Type B pancreatic cell (in vitro differentiated cells): ENCODE measurements at regions not wholly inside any gene's neighbourhood (a gene's known extent, or its start where the extent isn't known, plus 50 kb on each side); places are given as distances from the start of the nearest gene placed in this dataset.

ENCODE experiments used
- DNase-seq: peaks from one replicate; pipeline ENCODE4 v3.0.0; 2021; ENCODE audit warnings: mixed read lengths; ENCODE audit not compliant: unreplicated experiment; ENCODE audit errors: extremely low spot score
- H3K27ac Mint-ChIP-seq: 2 replicates; pipeline ENCODE4 v1.8.0; 2021; ENCODE audit warnings: mild to moderate bottlenecking, mixed read lengths
- H3K27me3 Mint-ChIP-seq: 2 replicates; pipeline ENCODE4 v1.8.0; 2021; ENCODE audit warnings: mixed read lengths
- H3K36me3 Mint-ChIP-seq: 2 replicates; pipeline ENCODE4 v1.8.0; 2021; ENCODE audit warnings: mixed read lengths
- H3K4me1 Mint-ChIP-seq: one replicate; pipeline ENCODE4 v1.8.0; 2021; ENCODE audit warnings: mixed read lengths; ENCODE audit not compliant: unreplicated experiment
- H3K4me3 Mint-ChIP-seq: 2 replicates; pipeline ENCODE4 v1.8.0; 2021; ENCODE audit warnings: mild to moderate bottlenecking, mixed read lengths
- H3K9me3 Mint-ChIP-seq: 2 replicates; pipeline ENCODE4 v1.8.0; 2021; ENCODE audit warnings: mixed read lengths
- CTCF ChIP-seq: fragments of 200-600 bp; sonication (generic); conservative IDR thresholded peaks from 2 replicates; pipeline ENCODE4 v1.5.0; 2021; ENCODE audit warnings: antibody characterized with exemption, mild to moderate bottlenecking

GRCh38 chr13:74825152-74825937 lies 656.6 kb downstream of the TBC1D4 start:
- no peaks in the 10 kb centered on the region for H3K4me1 Mint-ChIP-seq
- H3K27me3 Mint-ChIP-seq: peaks cover 12% of the 10 kb centered on the region
- peaks cover 5% of the 10 kb centered on the region for H3K9me3 Mint-ChIP-seq
- no peak for TF ChIP-seq CTCF
- H3K4me3 Mint-ChIP-seq: no peak overlapping the region
- DNase-seq: no peak
- H3K36me3 Mint-ChIP-seq: no peaks in the 10 kb centered on the region
- no peak overlapping the region for H3K27ac Mint-ChIP-seq

- H3K27ac Mint-ChIP-seq: no peak overlapping the region
- no peak for DNase-seq
Measured at GRCh38 chr13:74820809-74821208, 661.2 kb downstream of the TBC1D4 start.

GRCh38 chr13:74819549-74819948 lies 662.4 kb downstream of the TBC1D4 start:
- H3K4me1 Mint-ChIP-seq: peaks cover 4% of the 10 kb centered on the region
- H3K4me3 Mint-ChIP-seq: no peak overlapping the region
- H3K9me3 Mint-ChIP-seq: peaks cover 6% of the 10 kb centered on the region
- TF ChIP-seq CTCF: no peak
- peaks cover 7% of the 10 kb centered on the region for H3K27me3 Mint-ChIP-seq
- H3K27ac Mint-ChIP-seq: no peak overlapping the region
- DNase-seq: no peak
- H3K36me3 Mint-ChIP-seq: no peaks in the 10 kb centered on the region

More at GRCh38 chr13:74820809-74821208, 661.2 kb downstream of the TBC1D4 start:
- Mint-ChIP-seq H3K9me3 (no peaks in the 10 kb centered on the region), H3K4me3 (no peak overlapping the region), H3K27me3 (peaks cover 7% of the 10 kb centered on the region), H3K4me1 (peaks cover 4% of the 10 kb centered on the region), H3K36me3 (no peaks in the 10 kb centered on the region)
- TF ChIP-seq CTCF: no peak

- Mint-ChIP-seq H3K27me3 (peaks cover 4% of the 10 kb centered on the region), H3K36me3 (no peaks in the 10 kb centered on the region), H3K4me1 (peaks cover 4% of the 10 kb centered on the region), H3K4me3 (no peak overlapping the region), H3K27ac (no peak overlapping the region), H3K9me3 (peaks cover 22% of the 10 kb centered on the region)
- DNase-seq: no peak
- TF ChIP-seq CTCF: no peak
Measured at GRCh38 chr13:74816737-74817136, 665.2 kb downstream of the TBC1D4 start.

- H3K27me3 Mint-ChIP-seq: no peaks in the 10 kb centered on the region
- no peak for DNase-seq
- no peaks in the 10 kb centered on the region for H3K36me3 Mint-ChIP-seq
- peaks cover under 1% of the 10 kb centered on the region for H3K9me3 Mint-ChIP-seq
- no peak for TF ChIP-seq CTCF
- H3K27ac Mint-ChIP-seq: no peak overlapping the region
- no peak overlapping the region for H3K4me3 Mint-ChIP-seq
- H3K4me1 Mint-ChIP-seq: no peaks in the 10 kb centered on the region
Measured at GRCh38 chr13:74796157-74796556, 662.0 kb upstream of the KLF12 start.
